PFSK-1 (cell line): ENCODE measurements at regions not wholly inside any gene's neighbourhood (a gene's known extent, or its start where the extent isn't known, plus 50 kb on each side); places are given as distances from the start of the nearest gene placed in this dataset.

Experiments used
- FOXP2 ChIP-seq: optimal IDR thresholded peaks from 2 replicates; pipeline ENCODE3; 2011; ENCODE audit warnings: borderline replicate concordance, control low read depth, inconsistent platforms; ENCODE audit not compliant: insufficient read depth; ENCODE audit errors: extremely low read length, extremely low read depth
- POLR2AphosphoS5 ChIP-seq: IDR thresholded peaks from 2 replicates; pipeline ENCODE4 v1.6.1; 2012; ENCODE audit warnings: low read depth, mild to moderate bottlenecking, control low read depth, low read length, moderate library complexity
- SIN3A ChIP-seq: IDR thresholded peaks from 2 replicates; pipeline ENCODE4 v1.6.1; 2012; ENCODE audit warnings: mild to moderate bottlenecking, low read length, moderate library complexity, borderline replicate concordance; ENCODE audit not compliant: insufficient read depth
- TAF1 ChIP-seq: IDR thresholded peaks from 2 replicates; pipeline ENCODE4 v1.6.1; 2012; ENCODE audit warnings: low read length, control low read depth, borderline replicate concordance; ENCODE audit not compliant: insufficient read depth
- TF ChIP-seq, protein P1 (sequence below), 2 experiments: IDR thresholded peaks; 2 replicates each; pipeline versions ENCODE4 v1.6.1 to v1.8.0; 2011 to 2012; ENCODE audit warnings: low read depth in 2 of 2, low read length in 2 of 2, control low read depth in 1 of 2, inconsistent platforms in 1 of 2, mild to moderate bottlenecking in 1 of 2, moderate library complexity in 1 of 2; ENCODE audit not compliant: insufficient read depth in 1 of 2

DNA sequence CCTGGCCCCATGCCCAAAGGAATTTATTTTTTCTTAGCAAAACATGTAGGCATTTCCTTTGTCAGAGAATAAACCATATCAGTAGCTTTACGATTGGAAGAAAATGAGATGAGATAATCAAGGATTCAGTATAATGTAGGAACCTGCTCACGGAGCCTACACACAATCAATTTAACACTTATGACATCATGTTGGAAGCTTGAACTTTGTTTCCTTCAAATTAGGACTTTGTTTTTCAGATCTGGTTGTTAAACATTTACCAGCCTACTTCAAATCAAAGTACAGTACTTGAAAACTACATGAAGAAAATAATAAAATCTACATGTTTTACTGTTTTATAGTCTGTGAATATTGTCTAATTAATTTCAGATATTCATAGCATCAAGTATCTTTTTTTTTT, 639.0 kb upstream of the ATXN8OS start:
- no peak for TF ChIP-seq FOXP2
- no peak for TF ChIP-seq POLR2AphosphoS5
- TF ChIP-seq, protein P1, sequence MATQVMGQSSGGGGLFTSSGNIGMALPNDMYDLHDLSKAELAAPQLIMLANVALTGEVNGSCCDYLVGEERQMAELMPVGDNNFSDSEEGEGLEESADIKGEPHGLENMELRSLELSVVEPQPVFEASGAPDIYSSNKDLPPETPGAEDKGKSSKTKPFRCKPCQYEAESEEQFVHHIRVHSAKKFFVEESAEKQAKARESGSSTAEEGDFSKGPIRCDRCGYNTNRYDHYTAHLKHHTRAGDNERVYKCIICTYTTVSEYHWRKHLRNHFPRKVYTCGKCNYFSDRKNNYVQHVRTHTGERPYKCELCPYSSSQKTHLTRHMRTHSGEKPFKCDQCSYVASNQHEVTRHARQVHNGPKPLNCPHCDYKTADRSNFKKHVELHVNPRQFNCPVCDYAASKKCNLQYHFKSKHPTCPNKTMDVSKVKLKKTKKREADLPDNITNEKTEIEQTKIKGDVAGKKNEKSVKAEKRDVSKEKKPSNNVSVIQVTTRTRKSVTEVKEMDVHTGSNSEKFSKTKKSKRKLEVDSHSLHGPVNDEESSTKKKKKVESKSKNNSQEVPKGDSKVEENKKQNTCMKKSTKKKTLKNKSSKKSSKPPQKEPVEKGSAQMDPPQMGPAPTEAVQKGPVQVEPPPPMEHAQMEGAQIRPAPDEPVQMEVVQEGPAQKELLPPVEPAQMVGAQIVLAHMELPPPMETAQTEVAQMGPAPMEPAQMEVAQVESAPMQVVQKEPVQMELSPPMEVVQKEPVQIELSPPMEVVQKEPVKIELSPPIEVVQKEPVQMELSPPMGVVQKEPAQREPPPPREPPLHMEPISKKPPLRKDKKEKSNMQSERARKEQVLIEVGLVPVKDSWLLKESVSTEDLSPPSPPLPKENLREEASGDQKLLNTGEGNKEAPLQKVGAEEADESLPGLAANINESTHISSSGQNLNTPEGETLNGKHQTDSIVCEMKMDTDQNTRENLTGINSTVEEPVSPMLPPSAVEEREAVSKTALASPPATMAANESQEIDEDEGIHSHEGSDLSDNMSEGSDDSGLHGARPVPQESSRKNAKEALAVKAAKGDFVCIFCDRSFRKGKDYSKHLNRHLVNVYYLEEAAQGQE (IDR thresholded peaks at IDR 0.05; ENCODE audit: insufficient read depth in 1 of 2, low read depth in 2 of 2, low read length in 2 of 2), result no peak
- TF ChIP-seq SIN3A, result no peak
- no peak for TF ChIP-seq TAF1

- TF ChIP-seq TAF1, result no peak
- TF ChIP-seq SIN3A, result no peak
- TF ChIP-seq, protein P1 (IDR thresholded peaks at IDR 0.05; ENCODE audit: insufficient read depth in 1 of 2, low read depth in 2 of 2, low read length in 2 of 2), result no peak
- no peak for TF ChIP-seq POLR2AphosphoS5
- no peak for TF ChIP-seq FOXP2
Measured at GRCh38 chr13:69461397-69461796, 646.2 kb upstream of the ATXN8OS start.

DNA sequence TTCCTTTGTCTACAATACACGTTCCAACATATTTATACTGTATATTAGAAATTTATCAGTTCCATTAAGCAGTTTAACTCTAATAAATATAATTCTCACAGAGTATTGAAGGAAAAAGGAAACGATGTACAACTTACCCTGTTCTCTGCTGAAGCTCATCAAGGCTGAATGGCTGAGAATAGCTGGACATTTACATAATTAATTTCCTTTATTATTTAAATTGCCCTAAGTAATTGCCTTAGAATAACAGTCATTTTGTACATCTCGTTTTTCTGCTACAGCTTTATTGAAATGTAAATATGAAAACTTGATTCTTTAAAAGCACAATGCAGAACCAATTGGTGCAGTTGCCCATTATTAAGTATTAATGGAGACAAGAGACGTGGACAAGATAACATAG, 648.3 kb upstream of the ATXN8OS start:
- no peak for TF ChIP-seq POLR2AphosphoS5
- no peak for TF ChIP-seq TAF1
- TF ChIP-seq, protein P1 (IDR thresholded peaks at IDR 0.05; ENCODE audit: insufficient read depth in 1 of 2, low read depth in 2 of 2, low read length in 2 of 2), result no peak
- no peak for TF ChIP-seq SIN3A
- TF ChIP-seq FOXP2, result no peak

GRCh38 chr13:69458013-69458412, 649.6 kb upstream of the ATXN8OS start:
- TF ChIP-seq FOXP2, result no peak

- TF ChIP-seq SIN3A, result no peak
- no peak for TF ChIP-seq TAF1
- no peak for TF ChIP-seq POLR2AphosphoS5
- no peak for TF ChIP-seq FOXP2
- TF ChIP-seq, protein P1 (IDR thresholded peaks at IDR 0.05; ENCODE audit: insufficient read depth in 1 of 2, low read depth in 2 of 2, low read length in 2 of 2), result no peak
Measured at GRCh38 chr13:69450245-69450644, 657.4 kb upstream of the ATXN8OS start.

GRCh38 chr13:69425235-69425634, 682.4 kb upstream of the ATXN8OS start:
- TF ChIP-seq FOXP2 (no peak), POLR2AphosphoS5 (no peak), SIN3A (no peak), TAF1 (no peak)
- TF ChIP-seq, protein P1 (IDR thresholded peaks at IDR 0.05; ENCODE audit: insufficient read depth in 1 of 2, low read depth in 2 of 2, low read length in 2 of 2), result no peak
